ENCODE measurements at regions not wholly inside any gene's neighbourhood (a gene's known extent, or its start where the extent isn't known, plus 50 kb on each side); places are given as distances from the start of the nearest gene placed in this dataset.

DNA sequence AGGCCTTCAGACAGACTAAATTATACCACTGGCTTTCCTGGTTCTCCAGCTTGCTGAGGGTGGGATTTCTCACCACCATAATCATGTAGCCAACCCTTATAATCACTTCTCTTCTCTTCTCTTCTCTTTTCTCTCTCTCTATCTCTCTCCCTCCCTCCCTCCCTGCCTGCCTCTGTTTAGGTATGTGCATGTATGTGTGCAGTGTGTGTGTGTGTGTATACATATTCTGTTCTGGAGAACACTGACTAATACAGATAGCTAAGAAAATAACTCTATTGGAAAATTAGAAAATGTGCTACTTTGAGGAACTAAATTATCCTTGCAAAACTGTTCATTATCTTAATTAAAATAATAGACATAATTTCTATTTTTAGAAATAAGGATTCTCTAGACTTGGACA, 118.6 kb upstream of the GADL1 start:
- no peak overlapping the region for H3K4me3 ChIP-seq (ENCODE audit: low read depth, low read length)
- TF ChIP-seq CTCF (IDR thresholded peaks at IDR 0.05; ENCODE audit: low read depth, low read length, missing control alignments), result no peak
- no peak for DNase-seq (ENCODE audit: low read depth)

- H3K4me3 ChIP-seq (ENCODE audit: low read depth, low read length), result no peak overlapping the region
- DNase-seq (ENCODE audit: low read depth), result no peak
- no peak for TF ChIP-seq CTCF (IDR thresholded peaks at IDR 0.05; ENCODE audit: low read depth, low read length, missing control alignments)
Measured at GRCh38 chr3:31013843-31014242, 119.4 kb upstream of the GADL1 start.

- no peak for TF ChIP-seq CTCF (IDR thresholded peaks at IDR 0.05; ENCODE audit: low read depth, low read length, missing control alignments)
- H3K4me3 ChIP-seq (ENCODE audit: low read depth, low read length), result no peak overlapping the region
- DNase-seq (ENCODE audit: low read depth), result no peak
Measured at GRCh38 chr3:31014317-31015040, 120.0 kb upstream of the GADL1 start.

GRCh38 chr3:31016196-31016595, 121.7 kb upstream of the GADL1 start:
- DNase-seq (ENCODE audit: low read depth), result no peak
- H3K4me3 ChIP-seq (ENCODE audit: low read depth, low read length), result no peak overlapping the region
- no peak for TF ChIP-seq CTCF (IDR thresholded peaks at IDR 0.05; ENCODE audit: low read depth, low read length, missing control alignments)

DNA sequence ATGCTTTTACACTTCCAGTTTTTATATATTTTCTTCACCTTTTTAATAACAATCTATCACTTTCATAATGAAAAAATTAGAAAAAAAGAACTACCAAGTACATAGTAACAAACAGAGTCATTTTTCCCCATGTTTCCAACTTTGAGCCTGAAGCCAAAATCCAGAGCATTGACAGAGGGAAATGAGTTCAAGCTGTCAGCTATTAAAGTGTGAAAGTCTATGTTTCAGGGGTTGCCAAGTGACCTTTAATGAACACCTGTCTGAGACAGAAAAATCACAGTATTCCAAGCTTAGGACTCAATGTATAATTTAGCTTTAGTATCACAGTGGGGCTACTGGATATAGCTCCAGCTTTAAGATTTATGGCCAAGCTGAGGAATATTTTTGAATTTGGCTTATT, 128.3 kb upstream of the GADL1 start:
- no peak for DNase-seq (ENCODE audit: low read depth)
- no peak for TF ChIP-seq CTCF (IDR thresholded peaks at IDR 0.05; ENCODE audit: low read depth, low read length, missing control alignments)
- no peak overlapping the region for H3K4me3 ChIP-seq (ENCODE audit: low read depth, low read length)

- no peak for DNase-seq (ENCODE audit: low read depth)
- no peak overlapping the region for H3K4me3 ChIP-seq (ENCODE audit: low read depth, low read length)
- no peak for TF ChIP-seq CTCF (IDR thresholded peaks at IDR 0.05; ENCODE audit: low read depth, low read length, missing control alignments)
Measured at GRCh38 chr3:31025541-31025940, 131.1 kb upstream of the GADL1 start.

- no peak for DNase-seq (ENCODE audit: low read depth)
- no peak overlapping the region for H3K4me3 ChIP-seq (ENCODE audit: low read depth, low read length)
- TF ChIP-seq CTCF (IDR thresholded peaks at IDR 0.05; ENCODE audit: low read depth, low read length, missing control alignments), result no peak
Measured at GRCh38 chr3:31027191-31027761, 132.8 kb upstream of the GADL1 start.

Data from GM12864 (cell line).